GM21717 (cell line): ENCODE measurements at regions not wholly inside any gene's neighbourhood (a gene's known extent, or its start where the extent isn't known, plus 50 kb on each side); places are given as distances from the start of the nearest gene placed in this dataset.
"Not testable (repeated sequence)": the region's sequence is repeated elsewhere in the genome, so short reads cannot be mapped to it uniquely, and the experiment has no call there.

ENCODE experiments used
- ATAC-seq: cut with Tn5 transposase; IDR thresholded peaks from one replicate; pipeline ENCODE4 v1.9.1; 2021; ENCODE audit warnings: mild to moderate bottlenecking, moderate library complexity; ENCODE audit not compliant: unreplicated experiment

DNA sequence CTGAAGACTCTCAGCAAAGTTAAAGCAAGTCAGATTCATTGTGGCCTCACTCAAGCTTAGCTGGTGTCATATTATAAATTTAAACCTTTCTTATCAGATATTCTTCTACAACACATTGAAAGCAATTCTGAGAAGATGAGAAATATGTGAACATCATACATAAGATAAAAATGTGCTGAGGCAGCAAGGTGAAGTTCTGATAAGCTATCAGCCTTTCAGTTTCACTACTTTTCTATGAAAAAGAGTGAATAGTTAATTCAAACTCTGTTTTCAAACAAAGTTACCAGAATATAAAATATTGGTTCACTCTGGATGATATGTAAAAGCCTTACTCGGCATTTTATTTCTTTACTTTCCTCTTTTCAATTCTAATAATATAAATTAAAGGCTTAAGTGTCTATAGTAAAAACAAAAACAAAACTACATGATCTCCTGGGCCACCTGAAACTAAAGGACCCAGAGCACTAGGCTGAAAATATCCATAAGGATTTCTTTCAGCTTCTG is 824.4 kb downstream of the MTRR start:
- ATAC-seq = no peak

- no peak for ATAC-seq
Measured at GRCh38 chr5:8694545-8694944, 825.6 kb downstream of the MTRR start.

GRCh38 chr5:8695902-8696845 is 827.2 kb downstream of the MTRR start:
- ATAC-seq = no peak

DNA sequence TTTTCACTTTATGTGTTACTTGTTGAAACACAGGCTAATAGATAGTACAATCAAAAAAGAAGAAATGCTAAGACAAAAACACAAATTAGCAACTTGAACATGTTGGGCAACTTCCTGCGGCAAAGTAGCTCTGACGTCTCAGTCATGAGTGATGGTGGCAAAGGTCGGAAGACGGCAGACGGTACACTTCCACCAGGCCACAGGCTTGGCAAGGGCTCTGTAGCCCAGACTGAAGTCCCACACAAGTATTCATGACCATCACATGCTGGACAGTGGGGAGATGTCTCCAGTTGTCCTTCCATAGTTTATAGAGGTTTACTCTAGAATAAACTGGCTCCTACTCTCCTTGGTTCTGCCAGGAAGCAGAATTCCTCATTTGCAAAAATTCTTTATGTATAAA is 831.3 kb downstream of the MTRR start:
- no peak for ATAC-seq

DNA sequence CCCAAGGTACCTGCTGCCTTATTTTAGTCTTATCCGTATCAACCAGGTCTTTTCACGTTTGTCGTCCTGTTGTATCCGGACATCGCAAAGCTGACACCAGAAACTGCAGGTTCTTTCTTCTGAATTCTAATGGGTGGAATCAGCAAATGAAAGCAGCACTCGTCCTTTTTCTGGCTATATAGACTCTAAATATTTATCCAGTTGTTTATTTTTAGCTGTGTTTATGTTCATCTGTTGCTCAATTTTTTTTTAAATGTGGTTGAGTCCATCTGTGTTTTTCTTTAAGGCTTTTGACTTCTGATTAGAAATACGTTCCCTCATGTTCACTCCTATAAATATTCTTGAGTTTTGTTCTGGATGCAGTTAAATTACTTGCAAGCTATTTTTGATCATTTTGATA is 831.7 kb downstream of the MTRR start:
- ATAC-seq = no peak

DNA sequence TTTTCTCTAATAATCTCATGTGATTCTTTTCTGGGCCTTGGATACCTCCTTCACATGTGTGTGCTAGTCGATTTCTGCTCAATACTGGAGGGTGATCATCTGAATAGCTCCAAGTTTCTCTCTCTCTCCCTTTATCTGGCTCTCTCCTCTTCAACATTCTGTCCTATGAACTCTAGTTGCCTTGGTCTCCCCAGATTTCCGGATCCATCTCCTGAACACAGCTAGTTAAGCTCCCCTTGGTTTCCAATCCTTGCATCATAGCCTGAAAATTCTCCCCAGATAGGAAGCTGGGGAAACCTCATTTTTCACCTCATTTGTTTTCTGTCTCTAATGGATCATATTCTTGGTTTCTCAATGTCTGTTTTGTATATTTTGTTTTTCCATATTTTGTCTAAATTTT is 832.3 kb downstream of the MTRR start:
- ATAC-seq = no peak

DNA sequence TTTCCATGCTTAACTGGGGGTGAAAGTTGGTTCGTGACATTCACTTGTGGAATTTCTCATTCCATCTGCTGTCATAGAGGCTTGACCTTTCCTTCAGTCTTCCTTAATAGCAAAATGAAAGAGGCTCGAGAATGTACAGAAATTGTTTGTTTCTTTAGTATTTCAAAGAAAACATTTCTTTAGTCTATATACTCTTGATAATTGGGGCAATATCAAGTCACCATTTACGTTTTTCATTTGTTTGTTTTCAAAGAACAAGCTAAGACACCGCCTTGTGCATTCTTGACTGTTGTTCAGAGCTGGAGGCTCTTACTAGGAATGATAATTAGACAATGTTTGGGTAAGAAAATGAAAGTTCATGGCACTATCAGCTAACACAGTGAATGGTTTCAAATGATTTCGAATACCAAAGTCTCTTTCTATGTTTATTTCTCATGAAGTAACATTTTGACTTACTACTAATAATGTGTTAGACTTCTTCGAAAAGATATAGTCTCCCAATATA is 835.4 kb downstream of the SEMA5A start:
- ATAC-seq = no peak

- ATAC-seq = no peak
Measured at GRCh38 chr5:8714198-8714597, 831.7 kb downstream of the SEMA5A start.

GRCh38 chr5:8714861-8715260 is 831.0 kb downstream of the SEMA5A start:
- no peak for ATAC-seq

DNA sequence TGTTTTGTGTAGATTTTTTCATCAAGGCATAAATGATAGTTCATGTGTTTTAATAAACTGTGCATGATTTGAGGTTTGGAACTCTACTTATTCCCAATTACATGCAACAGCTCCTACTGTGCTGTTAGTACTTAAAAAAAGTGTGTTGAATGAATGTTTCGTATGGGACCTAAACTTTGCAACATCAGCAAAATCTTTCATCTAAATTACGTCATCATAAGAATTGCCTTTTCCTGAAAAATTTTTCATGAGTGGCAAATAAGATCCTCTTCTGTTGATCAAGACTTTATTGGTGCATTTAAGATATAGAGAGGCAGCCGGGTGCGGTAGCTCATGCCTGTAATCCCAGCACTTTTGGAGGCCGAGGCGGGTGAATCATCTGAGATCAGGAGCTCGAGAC is 826.1 kb downstream of the SEMA5A start:
- no peak for ATAC-seq

GRCh38 chr5:8720506-8720905 is 825.4 kb downstream of the SEMA5A start:
- ATAC-seq = no peak

GRCh38 chr5:8721536-8721935 is 824.3 kb downstream of the SEMA5A start:
- ATAC-seq = no peak

DNA sequence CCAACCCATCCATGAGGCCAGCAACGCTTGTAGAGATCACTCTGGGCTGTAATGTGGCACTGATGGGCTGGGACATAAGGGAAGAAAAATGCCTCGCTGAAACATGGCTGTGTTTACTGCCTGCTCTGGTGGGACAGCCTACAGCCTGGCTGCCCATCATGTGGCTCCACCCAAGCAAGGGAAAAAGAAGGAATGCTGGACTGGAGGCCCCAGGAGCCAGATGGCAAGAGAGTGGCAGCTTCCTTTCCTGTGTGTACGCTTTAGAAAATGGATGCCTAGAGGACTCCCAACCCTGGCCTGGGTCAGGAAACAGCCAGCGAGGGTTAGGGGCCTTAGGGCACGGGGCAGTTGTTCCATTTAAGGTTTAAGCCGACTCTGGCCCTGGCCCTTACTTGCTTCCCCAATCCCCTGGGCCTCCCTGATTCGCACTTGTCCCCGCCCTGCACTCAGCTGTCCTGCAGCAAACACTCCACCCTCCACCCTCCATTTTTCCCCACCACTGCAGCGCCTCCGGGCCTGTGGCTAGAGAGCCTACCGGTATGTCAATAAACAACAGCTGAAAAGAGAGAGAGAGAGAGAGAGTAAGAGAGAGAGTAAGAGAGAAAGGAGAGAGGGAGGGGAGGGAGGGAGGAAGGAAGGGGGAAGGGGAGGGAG is 819.4 kb downstream of the SEMA5A start:
- ATAC-seq = no peak

DNA sequence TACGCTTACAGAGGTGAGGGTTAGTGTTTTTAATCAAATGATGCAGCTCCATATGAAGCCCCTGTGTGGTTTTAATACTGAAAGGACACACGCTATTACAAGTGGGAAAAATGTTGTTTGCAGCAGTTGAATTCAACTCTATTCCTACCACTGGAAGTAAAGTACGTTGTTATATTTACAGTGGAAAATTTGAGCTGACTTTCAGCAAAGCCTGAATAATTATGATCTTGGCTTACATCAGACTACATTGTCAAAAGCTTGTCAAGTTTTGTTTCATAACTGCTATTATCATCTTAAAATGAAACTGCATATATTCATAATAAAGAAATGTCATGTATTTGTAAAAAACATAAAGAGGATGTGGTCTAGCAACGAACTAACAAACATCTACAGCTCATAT is 818.5 kb downstream of the SEMA5A start:
- no peak for ATAC-seq

DNA sequence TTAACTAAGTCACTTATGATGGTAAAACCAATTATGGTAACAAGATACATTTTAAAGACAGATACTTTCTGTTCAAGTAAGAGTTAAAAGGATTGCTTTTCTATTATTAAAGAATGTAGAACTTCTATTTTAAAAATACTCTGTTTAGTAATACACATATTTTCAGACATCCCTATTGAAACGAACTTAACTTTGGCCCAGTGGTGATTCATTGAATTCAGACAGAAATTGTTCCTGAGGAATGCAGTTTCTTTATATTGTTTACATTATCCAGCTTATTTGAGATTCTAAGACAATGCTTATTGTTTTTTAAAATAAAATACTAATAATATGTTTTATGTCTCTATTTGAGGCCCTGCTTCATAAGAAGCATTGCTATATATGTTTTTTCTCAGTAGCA is 816.4 kb downstream of the SEMA5A start:
- ATAC-seq = no peak

DNA sequence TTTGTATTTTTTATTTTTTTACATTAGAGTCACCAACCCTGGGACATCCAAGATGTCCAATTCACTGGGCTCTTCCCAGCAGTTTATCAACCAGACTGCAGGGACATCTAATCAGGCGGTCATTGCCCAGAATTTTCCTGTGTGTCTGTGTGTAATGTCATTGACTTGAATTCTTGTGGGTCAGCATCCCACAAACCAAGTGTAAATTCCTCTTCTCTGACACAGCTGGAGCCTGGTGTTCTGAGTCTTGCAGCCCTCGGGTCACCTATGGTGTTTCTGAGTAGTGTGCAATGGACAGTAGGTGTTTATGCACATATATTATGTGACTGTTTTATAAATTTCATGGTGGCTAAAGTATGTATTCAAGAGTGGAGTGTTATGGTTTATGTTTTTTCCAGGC is 815.7 kb downstream of the SEMA5A start:
- ATAC-seq = no peak

DNA sequence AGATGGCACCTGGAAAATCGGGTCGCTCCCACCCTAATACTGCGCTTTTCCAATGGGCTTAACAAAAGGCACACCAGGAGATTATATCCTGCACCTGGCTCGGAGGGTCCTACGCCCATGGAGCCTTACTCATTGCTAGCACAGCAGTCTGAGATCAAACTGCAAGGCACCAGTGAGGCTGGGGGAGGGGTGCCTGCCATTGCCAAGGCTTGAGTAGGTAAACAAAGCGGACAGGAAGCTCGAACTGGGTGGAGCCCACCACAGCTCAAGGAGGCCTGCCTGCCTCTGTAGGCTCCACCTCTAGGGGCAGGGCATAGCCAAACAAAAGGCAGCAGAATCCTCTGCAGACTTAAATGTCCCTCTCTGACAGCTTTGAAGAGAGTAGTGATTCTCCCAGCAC is 814.8 kb downstream of the SEMA5A start:
- not testable (repeated sequence) for ATAC-seq

- ATAC-seq = no peak
Measured at GRCh38 chr5:8740595-8740994, 805.3 kb downstream of the SEMA5A start.

- no peak for ATAC-seq
Measured at GRCh38 chr5:8749556-8749955, 796.3 kb downstream of the SEMA5A start.

GRCh38 chr5:8750100-8750499 is 795.8 kb downstream of the SEMA5A start:
- ATAC-seq = no peak

GRCh38 chr5:8751971-8752370 is 793.9 kb downstream of the SEMA5A start:
- no peak for ATAC-seq

DNA sequence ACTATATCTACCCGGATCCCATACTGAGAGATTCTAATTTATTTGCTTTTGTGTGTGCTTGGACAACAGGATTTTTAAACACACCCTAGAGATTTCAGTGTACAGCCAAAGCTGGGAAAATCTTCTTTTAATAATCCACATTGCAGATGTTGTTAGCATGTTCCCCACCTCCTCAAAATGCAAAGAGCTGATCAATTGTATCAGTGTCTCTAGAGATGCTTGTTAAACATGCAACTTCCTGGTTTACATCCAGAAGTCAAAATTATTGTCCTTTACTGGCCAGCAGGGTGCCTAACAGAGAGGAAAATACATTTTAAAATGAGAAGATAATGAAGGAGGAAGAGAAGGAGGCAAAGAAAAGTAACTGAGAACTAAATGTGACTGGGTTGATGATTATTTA is 793.3 kb downstream of the SEMA5A start:
- ATAC-seq = no peak
